ENCODE measurements at regions not wholly inside any gene's neighbourhood (a gene's known extent, or its start where the extent isn't known, plus 50 kb on each side); places are given as distances from the start of the nearest gene placed in this dataset.

DNA sequence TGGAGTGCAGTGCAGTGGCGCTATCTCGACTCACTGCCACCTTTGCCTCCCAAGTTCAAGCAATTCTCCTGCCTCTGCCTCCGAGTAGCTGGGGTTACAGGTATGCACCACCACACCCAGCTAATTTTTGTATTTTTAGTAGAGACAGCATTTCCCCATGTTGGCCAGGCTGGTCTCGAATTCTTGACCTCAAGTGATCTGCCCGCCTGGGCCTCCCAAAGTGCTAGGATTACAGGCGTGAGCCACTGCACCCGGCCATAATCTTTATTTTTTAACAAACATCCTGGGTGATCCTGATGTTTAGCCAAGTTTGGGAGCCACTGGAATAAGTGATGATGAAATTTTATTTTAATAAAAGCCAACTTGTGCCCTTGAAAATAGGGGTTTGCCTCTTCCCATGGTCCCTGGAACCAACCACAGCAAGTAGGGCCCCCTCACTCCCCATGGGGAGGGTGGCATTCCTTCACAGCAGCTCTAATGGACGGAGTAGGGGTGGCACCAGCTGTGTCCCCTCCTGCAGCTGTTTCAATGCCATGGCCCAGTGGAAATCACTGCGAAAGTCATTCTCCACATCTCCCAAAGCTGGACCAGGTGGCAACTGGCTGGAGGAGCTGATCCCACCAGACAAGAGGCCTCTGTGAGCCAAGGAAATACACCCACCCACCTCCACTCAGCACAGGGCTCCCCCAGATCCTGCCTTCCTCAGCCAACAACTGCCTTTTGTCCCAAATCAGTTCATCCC lies 194.8 kb downstream of the ZFP36L2 start:
- no peak for DNase-seq

GRCh38 chr2:43030551-43031307 lies 195.7 kb downstream of the ZFP36L2 start:
- no peak for DNase-seq

DNA sequence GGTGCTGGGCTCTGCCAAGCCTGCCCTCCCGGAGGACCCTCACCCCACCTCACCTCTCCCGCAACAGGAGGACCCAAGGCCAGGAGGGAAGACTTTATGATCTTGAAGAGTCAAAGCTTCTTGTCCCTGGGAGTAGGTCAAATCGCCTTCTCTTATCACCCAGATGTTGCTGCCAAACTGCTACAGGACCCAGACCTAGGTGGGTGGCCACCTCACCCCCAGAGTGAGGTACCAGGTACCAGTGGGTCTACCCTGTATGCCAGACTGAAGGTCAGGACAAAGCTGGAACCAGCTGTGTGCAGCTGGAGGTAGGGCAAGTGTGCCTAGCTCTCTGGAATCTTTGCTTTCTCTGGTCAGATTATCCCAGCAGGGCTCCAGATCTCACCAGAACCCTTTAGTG lies 197.2 kb downstream of the ZFP36L2 start:
- no peak for DNase-seq

DNA sequence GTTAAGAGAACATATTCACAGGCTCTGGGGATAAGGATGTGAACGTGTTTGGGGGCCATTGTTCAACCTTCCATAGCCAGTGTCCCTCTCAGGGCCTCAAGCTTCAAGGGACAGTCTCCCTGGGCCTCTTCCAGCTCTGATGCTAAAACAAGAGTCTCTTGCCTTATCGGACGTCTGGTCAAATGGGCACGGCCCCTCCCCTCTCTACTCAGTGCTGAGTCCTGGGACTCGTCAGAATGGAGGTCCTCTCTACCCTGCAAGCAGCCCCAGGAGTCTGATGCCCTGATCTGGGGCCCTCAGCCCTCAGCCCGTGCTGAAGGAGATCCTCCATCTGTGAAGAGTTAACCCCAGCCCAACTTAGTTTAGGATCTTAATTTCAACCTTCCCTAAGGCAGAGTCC lies 198.2 kb downstream of the ZFP36L2 start:
- no peak for DNase-seq

- no peak for DNase-seq
These were observed 199.1 kb downstream of the ZFP36L2 start for GRCh38 chr2:43027097-43027873.

GRCh38 chr2:43026426-43027096 lies 199.8 kb downstream of the ZFP36L2 start:
- DNase-seq: no peak

DNA sequence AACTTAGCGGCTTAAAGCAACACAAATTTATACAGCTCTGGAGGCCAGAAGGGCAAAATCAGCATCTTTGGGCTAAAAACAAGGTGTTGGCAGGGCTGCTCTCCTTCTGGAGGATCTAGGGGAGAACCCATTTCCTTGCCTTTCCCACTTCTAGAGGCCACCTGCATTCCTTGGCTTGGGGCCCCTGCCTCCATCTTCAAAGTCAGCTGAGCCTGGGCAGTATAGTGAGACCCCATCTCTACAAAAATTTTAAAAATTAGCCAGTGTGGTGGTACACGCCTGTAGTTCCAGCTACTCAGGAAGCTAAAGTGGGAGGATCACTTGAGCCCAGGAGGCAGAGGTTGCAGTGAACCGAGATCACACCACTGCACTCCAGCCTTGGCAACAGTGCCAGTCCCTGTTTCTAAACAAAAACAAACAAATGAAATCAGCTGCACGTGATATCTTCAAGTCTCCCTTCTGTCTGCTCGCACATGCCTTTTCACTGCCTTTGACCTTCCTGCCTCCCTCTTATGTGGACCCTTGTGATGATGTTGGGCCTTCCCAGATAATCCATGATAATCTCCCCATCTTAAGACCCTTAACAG lies 200.6 kb downstream of the ZFP36L2 start:
- no peak for DNase-seq

DNA sequence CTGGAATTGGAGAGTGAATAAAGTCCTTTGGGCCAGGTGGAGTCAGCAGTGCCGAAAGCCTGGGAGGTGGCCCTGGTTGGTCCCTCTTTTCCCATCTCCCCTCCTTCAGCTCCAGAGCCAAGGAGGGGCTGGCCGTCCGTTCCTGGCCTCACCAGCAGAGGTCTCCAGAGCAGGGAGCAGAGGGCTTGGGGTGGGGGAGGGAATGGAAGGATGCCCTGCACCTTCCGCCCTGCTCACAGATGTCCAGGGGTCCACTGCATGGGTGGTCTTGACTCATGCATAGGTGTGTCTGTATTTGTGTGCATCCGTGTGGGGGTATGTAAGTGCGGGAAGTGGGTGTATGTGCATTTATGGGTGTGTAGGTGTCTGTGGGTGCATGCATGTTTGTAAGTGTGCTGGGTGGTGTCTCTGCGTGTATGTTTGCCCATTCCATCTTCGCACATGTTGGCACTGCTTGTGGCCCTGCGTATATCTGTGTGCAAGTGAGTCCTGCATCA lies 201.8 kb downstream of the ZFP36L2 start:
- DNase-seq: no peak

DNA sequence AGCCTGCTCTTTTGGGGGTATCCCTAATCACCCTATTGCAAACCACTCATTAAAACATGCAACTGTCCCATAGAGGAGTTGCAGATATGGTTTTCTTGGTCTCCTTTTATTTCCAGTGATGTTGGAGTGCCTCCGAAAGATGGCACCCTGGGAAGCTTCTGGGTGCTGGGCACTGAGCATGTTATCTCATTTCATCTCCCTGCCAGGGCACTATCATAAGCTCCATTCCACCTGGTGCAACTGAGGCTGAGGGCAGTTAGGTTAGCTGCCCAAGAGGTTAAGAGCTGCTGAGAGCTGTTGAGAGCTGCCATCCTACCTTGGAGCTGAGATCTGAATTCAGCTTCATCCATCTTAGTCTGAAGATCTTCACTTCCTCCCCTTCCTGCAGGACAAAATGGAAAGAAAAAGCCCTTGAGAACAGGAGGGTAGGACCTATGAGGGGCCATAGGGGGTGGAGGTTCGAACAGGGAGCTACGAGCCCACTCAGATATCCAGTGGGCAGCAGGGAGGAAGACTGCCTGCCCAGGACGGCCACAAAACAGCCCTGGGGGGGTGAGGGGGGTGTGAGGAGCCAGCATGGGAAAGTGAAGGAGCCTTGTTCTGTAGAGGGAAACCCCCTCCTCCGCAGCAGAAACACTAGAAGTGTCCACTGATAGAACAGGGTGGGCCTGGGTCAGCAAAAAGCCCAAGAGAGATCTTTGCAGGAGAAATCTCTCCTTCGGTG lies 202.5 kb downstream of the ZFP36L2 start:
- DNase-seq: no peak

DNA sequence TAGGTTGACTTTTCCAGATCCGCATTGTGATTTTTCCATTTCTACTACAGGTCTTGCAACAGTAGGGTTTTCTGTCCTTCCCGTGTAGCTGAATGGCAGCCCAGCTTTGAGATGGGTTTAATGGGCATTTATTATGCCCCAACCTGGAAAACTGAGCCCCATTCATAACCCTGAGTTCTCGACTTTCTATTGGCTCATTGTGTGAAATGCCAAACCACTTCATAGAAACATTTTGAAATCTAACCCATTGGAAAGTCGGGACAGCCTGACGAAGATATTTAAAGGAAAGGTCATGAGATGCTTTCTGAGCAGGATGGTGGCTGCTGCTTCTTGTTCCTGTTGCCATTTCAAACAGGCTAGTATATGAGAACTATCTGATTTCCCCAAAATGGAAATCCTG lies 203.5 kb downstream of the ZFP36L2 start:
- DNase-seq: no peak

DNA sequence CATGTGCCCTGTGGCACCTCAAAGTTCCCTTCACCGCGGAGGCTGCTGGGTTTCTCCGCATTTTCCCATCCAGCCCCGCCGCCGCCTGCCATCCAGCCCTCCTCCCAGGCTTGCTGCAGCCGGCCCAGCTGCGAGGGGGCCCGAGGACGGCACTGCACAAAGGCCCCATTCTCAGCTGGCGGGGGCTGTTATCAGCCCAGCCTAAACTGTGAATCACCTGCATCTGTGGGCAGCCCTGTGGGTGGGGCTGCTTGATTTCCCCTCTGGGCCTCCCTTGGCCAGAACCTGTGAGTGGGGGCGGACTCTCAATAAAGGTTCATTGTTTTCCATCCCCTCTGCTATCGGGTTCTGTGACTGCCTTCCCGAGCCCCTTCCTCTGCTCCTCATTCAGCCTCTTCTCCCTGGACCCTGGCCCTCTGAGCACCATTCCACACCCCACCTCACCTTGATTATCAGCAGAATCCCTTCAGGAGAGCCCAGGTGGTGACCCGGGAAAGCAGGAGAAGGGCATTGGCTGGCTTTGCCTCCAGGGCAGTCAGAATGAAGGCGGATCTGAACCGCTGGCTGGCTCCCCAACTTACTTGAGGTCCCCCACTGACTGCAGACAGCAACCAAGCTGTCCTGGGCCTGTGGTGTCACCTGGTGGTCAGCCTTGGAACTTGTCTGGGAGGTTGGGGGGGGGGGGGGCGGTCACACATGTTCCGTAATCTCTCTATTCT lies 204.5 kb downstream of the ZFP36L2 start:
- DNase-seq: no peak

DNA sequence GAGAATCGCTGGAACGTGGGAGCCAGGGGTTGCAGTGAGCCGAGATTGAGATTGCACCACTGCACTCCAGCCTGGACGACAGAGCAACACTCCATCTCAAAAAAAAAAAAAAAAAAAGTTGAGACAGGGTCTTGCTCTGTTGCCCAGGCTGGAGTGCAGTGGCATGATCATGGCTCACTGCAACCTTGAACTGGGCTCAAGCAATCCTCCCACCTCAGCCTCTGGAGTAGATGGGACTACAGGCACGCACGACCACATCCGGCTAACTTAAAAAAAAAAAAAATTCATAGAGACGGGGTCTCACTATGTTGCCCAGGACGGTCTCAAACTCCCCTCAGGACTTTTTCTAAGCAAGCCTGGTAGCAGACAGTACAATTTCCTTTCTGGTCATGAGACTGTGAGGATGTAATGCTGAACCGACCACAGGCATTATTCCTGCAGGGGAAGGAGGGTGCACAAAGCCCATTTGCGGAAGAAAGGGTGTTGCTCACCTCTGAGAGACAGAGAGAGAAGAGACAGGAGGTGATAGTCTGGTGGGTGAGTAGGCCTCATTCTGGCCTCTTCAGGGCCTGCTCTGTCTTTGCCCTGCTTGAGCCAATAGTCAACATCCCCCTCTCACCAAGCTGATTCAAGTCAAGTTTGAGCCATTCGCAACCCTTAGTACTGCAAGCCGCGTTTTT lies 205.3 kb downstream of the ZFP36L2 start:
- no peak for DNase-seq

GRCh38 chr2:43020296-43020695 lies 206.1 kb downstream of the ZFP36L2 start:
- DNase-seq: no peak

GRCh38 chr2:43019536-43020183 lies 206.7 kb downstream of the ZFP36L2 start:
- DNase-seq: no peak

- no peak for DNase-seq
These were observed 207.4 kb downstream of the ZFP36L2 start for GRCh38 chr2:43019025-43019367.

- no peak for DNase-seq
These were observed 208.0 kb downstream of the ZFP36L2 start for GRCh38 chr2:43018179-43019024.

- DNase-seq: no peak
These were observed 212.5 kb downstream of the ZFP36L2 start for GRCh38 chr2:43013821-43014345.

DNA sequence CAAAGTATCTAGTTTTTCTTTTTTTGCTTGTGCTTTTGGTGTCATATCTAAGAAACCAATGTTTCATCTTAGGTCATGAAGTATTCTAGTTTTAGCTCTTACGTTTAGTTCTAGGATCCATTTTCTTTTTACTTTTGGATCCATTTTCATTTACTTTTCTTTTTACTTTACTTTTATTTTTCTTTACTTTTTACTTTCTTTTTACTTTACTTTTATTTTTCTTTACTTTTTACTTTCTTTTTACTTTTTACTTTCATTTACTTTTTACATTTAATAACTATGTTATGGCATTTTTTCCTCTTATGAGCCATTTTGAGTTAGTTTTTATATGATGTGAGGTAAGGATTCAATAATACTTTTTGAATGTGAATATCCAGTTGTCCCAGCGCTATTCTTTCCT lies 213.4 kb downstream of the ZFP36L2 start:
- DNase-seq: no peak

- DNase-seq: no peak
These were observed 215.3 kb downstream of the ZFP36L2 start for GRCh38 chr2:43011158-43011491.
